ENCODE measurements at regions not wholly inside any gene's neighbourhood (a gene's known extent, or its start where the extent isn't known, plus 50 kb on each side); places are given as distances from the start of the nearest gene placed in this dataset.
"Not testable (repeated sequence)": the region's sequence is repeated elsewhere in the genome, so short reads cannot be mapped to it uniquely, and the experiment has no call there.

GRCh38 chr6:150521482-150521881, 78.2 kb upstream of the PLEKHG1 start:
- H3K36me3 Mint-ChIP-seq = no peaks in the 10 kb centered on the region
- CTCF ChIA-PET = no interaction called here

DNA sequence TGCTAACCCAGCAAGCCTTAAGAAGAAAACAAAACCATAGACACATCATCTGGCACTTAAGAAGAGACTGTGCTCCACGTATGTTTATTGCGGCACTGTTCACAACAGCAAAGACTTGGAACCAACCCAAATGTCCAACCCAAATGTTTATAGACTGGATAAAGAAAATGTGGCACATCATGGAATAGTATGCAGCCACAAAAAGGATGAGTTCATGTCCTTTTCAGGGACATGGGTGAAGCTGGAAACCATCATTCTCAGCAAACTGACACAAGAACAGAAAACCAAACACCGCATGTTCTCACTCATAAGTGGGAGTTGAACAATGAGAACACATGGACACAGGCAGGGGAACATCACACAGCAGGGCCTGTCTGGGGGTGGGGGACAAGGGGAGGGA, 76.5 kb upstream of the PLEKHG1 start:
- H3K4me3 Mint-ChIP-seq; H3K9me3 Mint-ChIP-seq; CTCF ChIA-PET; POLR2A ChIA-PET; H3K4me3 ChIP-seq (ENCODE audit: control insufficient read depth in 1 of 2, extremely low read depth in 1 of 2, low read length in 1 of 2); H3K36me3 Mint-ChIP-seq; H3K27ac ChIP-seq (ENCODE audit: low read length); H3K27ac Mint-ChIP-seq; H3K9me3 ChIP-seq; ATAC-seq (replicated peaks in 1 of 4); H3K36me3 ChIP-seq (ENCODE audit: control insufficient read depth in 2 of 2, extremely low read depth in 1 of 2, insufficient read depth in 1 of 2, low read length in 1 of 2); H3K27me3 Mint-ChIP-seq; H3K4me1 Mint-ChIP-seq; H3K27me3 ChIP-seq (replicated peaks in 1 of 2; ENCODE audit: control insufficient read depth in 2 of 2, extremely low read depth in 1 of 2, insufficient read depth in 2 of 2, low read length in 1 of 2); H3K4me1 ChIP-seq (ENCODE audit: control insufficient read depth in 1 of 2, extremely low read depth in 1 of 2, insufficient read depth in 2 of 2, low read length in 2 of 2); DNase-seq: not testable (repeated sequence)
- no CpG with 5 or more reads among the region's 3 CpGs for WGBS (ENCODE audit: insufficient coverage)

More at GRCh38 chr6:150521482-150521881, 78.2 kb upstream of the PLEKHG1 start:
- Mint-ChIP-seq H3K9me3 (no peaks in the 10 kb centered on the region), H3K4me3 (no peak overlapping the region), H3K27ac (no peak overlapping the region), H3K4me1 (no peaks in the 10 kb centered on the region), H3K27me3 (peaks cover 0 to 2% of the 10 kb centered on the region in 2 donors)
- Histone ChIP-seq H3K4me1 (ENCODE audit: control insufficient read depth in 1 of 2, extremely low read depth in 1 of 2, insufficient read depth in 2 of 2, low read length in 2 of 2) (no peaks in the 10 kb centered on the region), H3K27ac (ENCODE audit: low read length) (no peak overlapping the region), H3K4me3 (ENCODE audit: control insufficient read depth in 1 of 2, extremely low read depth in 1 of 2, low read length in 1 of 2) (no peak overlapping the region), H3K9me3 (no peaks in the 10 kb centered on the region), H3K27me3 (replicated peaks in 1 of 2; ENCODE audit: control insufficient read depth in 2 of 2, extremely low read depth in 1 of 2, insufficient read depth in 2 of 2, low read length in 1 of 2) (no peaks in the 10 kb centered on the region), H3K36me3 (ENCODE audit: control insufficient read depth in 2 of 2, extremely low read depth in 1 of 2, insufficient read depth in 1 of 2, low read length in 1 of 2) (no peaks in the 10 kb centered on the region)
- POLR2A ChIA-PET = interaction anchor here in 1 of 2 donors (0.6 kb wide), 1 partner anchor 228 kb away, joined by 3 read pairs; no protein-coding TSS in a partner anchor
- no CpG with 5 or more reads among the region's 1 CpG for WGBS (ENCODE audit: insufficient coverage)
- ATAC-seq (replicated peaks in 1 of 4) = no peak
- no peak for DNase-seq

DNA sequence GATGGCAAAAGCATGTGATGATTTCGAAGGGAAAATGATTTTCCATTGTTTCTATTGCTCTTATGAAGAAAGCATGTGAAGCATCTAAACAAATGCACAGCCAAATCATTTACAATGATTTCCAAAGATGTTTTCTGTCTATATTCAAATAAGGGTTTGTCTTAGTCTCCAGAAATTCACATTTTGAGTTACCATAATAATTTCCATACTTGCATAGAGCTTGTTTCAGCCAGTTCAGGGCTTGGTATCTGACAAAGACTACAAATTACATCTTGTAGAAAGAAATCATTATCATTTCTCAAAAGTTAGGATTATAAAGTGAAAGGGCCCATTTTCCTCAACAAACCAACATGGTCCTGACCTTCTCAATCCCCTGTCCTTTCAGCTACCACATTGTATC, 74.4 kb upstream of the PLEKHG1 start:
- Histone ChIP-seq H3K27ac (ENCODE audit: low read length) (no peak overlapping the region), H3K36me3 (ENCODE audit: control insufficient read depth in 2 of 2, extremely low read depth in 1 of 2, insufficient read depth in 1 of 2, low read length in 1 of 2) (no peaks in the 10 kb centered on the region), H3K4me3 (ENCODE audit: control insufficient read depth in 1 of 2, extremely low read depth in 1 of 2, low read length in 1 of 2) (no peak overlapping the region), H3K27me3 (replicated peaks in 1 of 2; ENCODE audit: control insufficient read depth in 2 of 2, extremely low read depth in 1 of 2, insufficient read depth in 2 of 2, low read length in 1 of 2) (no peaks in the 10 kb centered on the region), H3K4me1 (ENCODE audit: control insufficient read depth in 1 of 2, extremely low read depth in 1 of 2, insufficient read depth in 2 of 2, low read length in 2 of 2) (no peaks in the 10 kb centered on the region), H3K9me3 (no peaks in the 10 kb centered on the region)
- Mint-ChIP-seq H3K4me1 (no peaks in the 10 kb centered on the region), H3K36me3 (no peaks in the 10 kb centered on the region), H3K27ac (no peak overlapping the region), H3K4me3 (no peak overlapping the region), H3K9me3 (no peaks in the 10 kb centered on the region), H3K27me3 (peaks cover 2 to 9% of the 10 kb centered on the region in 2 donors)
- ChIA-PET CTCF (no interaction called here), POLR2A (no interaction called here)
- no peak for ATAC-seq (replicated peaks in 1 of 4)
- no CpG with 5 or more reads among the region's 1 CpG for WGBS (ENCODE audit: insufficient coverage)
- DNase-seq = no peak

- no peak overlapping the region for H3K27ac Mint-ChIP-seq
- Histone ChIP-seq H3K27ac (ENCODE audit: low read length) (no peak overlapping the region), H3K27me3 (replicated peaks in 1 of 2; ENCODE audit: control insufficient read depth in 2 of 2, extremely low read depth in 1 of 2, insufficient read depth in 2 of 2, low read length in 1 of 2) (no peaks in the 10 kb centered on the region), H3K36me3 (ENCODE audit: control insufficient read depth in 2 of 2, extremely low read depth in 1 of 2, insufficient read depth in 1 of 2, low read length in 1 of 2) (no peaks in the 10 kb centered on the region), H3K4me1 (ENCODE audit: control insufficient read depth in 1 of 2, extremely low read depth in 1 of 2, insufficient read depth in 2 of 2, low read length in 2 of 2) (no peaks in the 10 kb centered on the region), H3K4me3 (ENCODE audit: control insufficient read depth in 1 of 2, extremely low read depth in 1 of 2, low read length in 1 of 2) (no peak overlapping the region), H3K9me3 (no peaks in the 10 kb centered on the region)
- H3K36me3 Mint-ChIP-seq = no peaks in the 10 kb centered on the region
- ChIA-PET POLR2A (no interaction called here), CTCF (interaction anchor here in 1 of 2 donors (0.5 kb wide), 1 partner anchor 101 kb away, joined by 3 read pairs; no protein-coding TSS in a partner anchor)
- 87% methylated on average over 6 of the region's 6 CpGs for WGBS (ENCODE audit: insufficient coverage)
- no peaks in the 10 kb centered on the region for H3K4me1 Mint-ChIP-seq
- H3K4me3 Mint-ChIP-seq = no peak overlapping the region
- H3K9me3 Mint-ChIP-seq = no peaks in the 10 kb centered on the region
- no peak for ATAC-seq (replicated peaks in 1 of 4)
- DNase-seq = no peak
- H3K27me3 Mint-ChIP-seq = peaks cover 2 to 9% of the 10 kb centered on the region in 2 donors
These were observed 72.6 kb upstream of the PLEKHG1 start for GRCh38 chr6:150527100-150527499.

DNA sequence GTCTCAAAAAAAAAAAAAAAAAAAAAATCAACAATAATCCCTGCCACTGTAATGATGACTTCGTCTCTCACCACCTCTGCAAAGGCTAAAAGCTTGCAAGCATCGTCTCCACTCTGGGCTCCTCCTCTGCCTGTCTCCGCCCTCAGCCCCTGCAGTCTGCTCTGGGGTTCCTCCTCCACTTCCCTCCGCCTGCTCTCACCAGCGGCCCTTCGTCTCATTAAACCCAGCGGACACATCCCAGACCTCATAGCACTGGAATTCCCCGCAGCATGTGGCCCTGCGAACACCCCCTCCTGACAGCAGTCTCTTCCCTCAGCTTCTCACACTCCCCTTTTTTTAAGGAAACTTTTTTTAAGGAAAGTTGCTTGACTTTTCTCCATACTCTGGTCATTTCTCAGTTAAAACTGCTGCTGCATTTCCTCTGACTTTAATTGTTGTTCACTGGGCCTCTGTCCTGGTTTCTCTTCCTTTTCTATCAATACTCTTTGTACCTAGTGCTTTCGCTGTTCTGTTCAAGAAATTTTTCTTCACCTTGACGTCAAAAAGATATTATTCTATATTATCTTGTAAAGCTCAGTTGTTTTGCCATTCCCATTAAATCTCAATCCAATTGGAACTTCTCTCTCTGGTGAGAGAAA, 70.9 kb upstream of the PLEKHG1 start:
- Mint-ChIP-seq H3K36me3 (no peaks in the 10 kb centered on the region), H3K27me3 (peaks cover 3 to 9% of the 10 kb centered on the region in 2 donors), H3K4me3 (no peak overlapping the region), H3K27ac (no peak overlapping the region), H3K9me3 (no peaks in the 10 kb centered on the region), H3K4me1 (no peaks in the 10 kb centered on the region)
- Histone ChIP-seq H3K4me3 (ENCODE audit: control insufficient read depth in 1 of 2, extremely low read depth in 1 of 2, low read length in 1 of 2) (no peak overlapping the region), H3K36me3 (ENCODE audit: control insufficient read depth in 2 of 2, extremely low read depth in 1 of 2, insufficient read depth in 1 of 2, low read length in 1 of 2) (no peaks in the 10 kb centered on the region), H3K27ac (ENCODE audit: low read length) (no peak overlapping the region), H3K9me3 (no peaks in the 10 kb centered on the region), H3K4me1 (ENCODE audit: control insufficient read depth in 1 of 2, extremely low read depth in 1 of 2, insufficient read depth in 2 of 2, low read length in 2 of 2) (no peaks in the 10 kb centered on the region), H3K27me3 (replicated peaks in 1 of 2; ENCODE audit: control insufficient read depth in 2 of 2, extremely low read depth in 1 of 2, insufficient read depth in 2 of 2, low read length in 1 of 2) (no peaks in the 10 kb centered on the region)
- 39% methylated on average over 7 of the region's 11 CpGs for WGBS (ENCODE audit: insufficient coverage)
- ATAC-seq (replicated peaks in 1 of 4) (no peak), DNase-seq (no peak)
- ChIA-PET CTCF (no interaction called here), POLR2A (no interaction called here)

- H3K36me3 ChIP-seq (ENCODE audit: control insufficient read depth in 2 of 2, extremely low read depth in 1 of 2, insufficient read depth in 1 of 2, low read length in 1 of 2) = no peaks in the 10 kb centered on the region
- H3K9me3 Mint-ChIP-seq = no peaks in the 10 kb centered on the region
- ChIA-PET CTCF (no interaction called here), POLR2A (no interaction called here)
- 92% methylated on average over 2 of the region's 3 CpGs for WGBS (ENCODE audit: insufficient coverage)
- peaks cover 2 to 9% of the 10 kb centered on the region in 2 donors for H3K27me3 Mint-ChIP-seq
- H3K9me3 ChIP-seq = no peaks in the 10 kb centered on the region
- H3K27ac Mint-ChIP-seq = no peak overlapping the region
- DNase-seq (no peak), ATAC-seq (replicated peaks in 1 of 4) (no peak)
- no peaks in the 10 kb centered on the region for H3K36me3 Mint-ChIP-seq
- H3K4me1 Mint-ChIP-seq = no peaks in the 10 kb centered on the region
- no peak overlapping the region for H3K27ac ChIP-seq (ENCODE audit: low read length)
- H3K4me1 ChIP-seq (ENCODE audit: control insufficient read depth in 1 of 2, extremely low read depth in 1 of 2, insufficient read depth in 2 of 2, low read length in 2 of 2) = no peaks in the 10 kb centered on the region
- no peak overlapping the region for H3K4me3 ChIP-seq (ENCODE audit: control insufficient read depth in 1 of 2, extremely low read depth in 1 of 2, low read length in 1 of 2)
- H3K4me3 Mint-ChIP-seq = no peak overlapping the region
- H3K27me3 ChIP-seq (replicated peaks in 1 of 2; ENCODE audit: control insufficient read depth in 2 of 2, extremely low read depth in 1 of 2, insufficient read depth in 2 of 2, low read length in 1 of 2) = no peaks in the 10 kb centered on the region
These were observed 70.0 kb upstream of the PLEKHG1 start for GRCh38 chr6:150529646-150530045.

- DNase-seq (no peak), ATAC-seq (replicated peaks in 1 of 4) (no peak)
- Histone ChIP-seq H3K27ac (ENCODE audit: low read length) (no peak overlapping the region), H3K9me3 (no peaks in the 10 kb centered on the region), H3K27me3 (replicated peaks in 1 of 2; ENCODE audit: control insufficient read depth in 2 of 2, extremely low read depth in 1 of 2, insufficient read depth in 2 of 2, low read length in 1 of 2) (no peaks in the 10 kb centered on the region), H3K36me3 (ENCODE audit: control insufficient read depth in 2 of 2, extremely low read depth in 1 of 2, insufficient read depth in 1 of 2, low read length in 1 of 2) (no peaks in the 10 kb centered on the region), H3K4me1 (ENCODE audit: control insufficient read depth in 1 of 2, extremely low read depth in 1 of 2, insufficient read depth in 2 of 2, low read length in 2 of 2) (no peaks in the 10 kb centered on the region), H3K4me3 (ENCODE audit: control insufficient read depth in 1 of 2, extremely low read depth in 1 of 2, low read length in 1 of 2) (no peak overlapping the region)
- Mint-ChIP-seq H3K27me3 (peaks cover 4 to 10% of the 10 kb centered on the region in 2 donors), H3K27ac (no peak overlapping the region), H3K4me3 (no peak overlapping the region), H3K36me3 (no peaks in the 10 kb centered on the region), H3K9me3 (no peaks in the 10 kb centered on the region), H3K4me1 (no peaks in the 10 kb centered on the region)
- ChIA-PET CTCF (no interaction called here), POLR2A (no interaction called here)
- WGBS (ENCODE audit: insufficient coverage) = no CpG with 5 or more reads among the region's 1 CpG
These were observed 67.7 kb upstream of the PLEKHG1 start for GRCh38 chr6:150531957-150532356.

Measured in T-cell (primary cell).